NT2/D1 (cell line): ENCODE measurements at regions not wholly inside any gene's neighbourhood (a gene's known extent, or its start where the extent isn't known, plus 50 kb on each side); places are given as distances from the start of the nearest gene placed in this dataset.

Experiments used
- DNase-seq: peaks from one replicate; pipeline ENCODE4 v3.0.0-alpha.2; 2011; ENCODE audit warnings: low read depth, low spot score
- H3K27me3 ChIP-seq: 2 replicates; pipeline ENCODE4 v1.6.0; 2011; ENCODE audit warnings: mild to moderate bottlenecking; ENCODE audit not compliant: insufficient read length, insufficient read depth
- H3K36me3 ChIP-seq: 2 replicates; pipeline ENCODE4 v1.6.1; 2011; ENCODE audit warnings: mild to moderate bottlenecking, low read length, mixed read lengths; ENCODE audit not compliant: insufficient read depth, insufficient read length
- H3K4me1 ChIP-seq: 2 replicates; pipeline ENCODE4 v1.5.1; 2011; ENCODE audit not compliant: insufficient read depth, insufficient read length
- H3K4me3 ChIP-seq: 2 replicates; pipeline ENCODE4 v1.5.1; 2011; ENCODE audit warnings: low read depth; ENCODE audit not compliant: insufficient read length
- H3K9ac ChIP-seq: 2 replicates; pipeline ENCODE4 v1.6.0; 2011; ENCODE audit warnings: low read depth; ENCODE audit not compliant: insufficient read length
- H3K9me3 ChIP-seq: 2 replicates; pipeline ENCODE4 v1.5.1; 2011; ENCODE audit warnings: mild to moderate bottlenecking, low read length; ENCODE audit not compliant: insufficient read depth
- SUZ12 ChIP-seq: IDR thresholded peaks from 2 replicates; pipeline ENCODE4 v1.6.1; 2011; ENCODE audit not compliant: insufficient read length, insufficient read depth; ENCODE audit errors: extremely low read depth
- YY1 ChIP-seq: IDR thresholded peaks from 2 replicates; pipeline ENCODE4 v1.6.1; 2011; ENCODE audit not compliant: insufficient read length, insufficient read depth
- ZNF274 ChIP-seq: IDR thresholded peaks from 2 replicates; pipeline ENCODE4 v1.6.1; 2011; ENCODE audit warnings: mild to moderate bottlenecking, low read depth, low read length

GRCh38 chr7:41633690-41634089 lies 69.2 kb downstream of the INHBA start:
- Histone ChIP-seq H3K27me3 (no peaks in the 10 kb centered on the region), H3K36me3 (no peaks in the 10 kb centered on the region), H3K4me1 (no peaks in the 10 kb centered on the region), H3K9me3 (peaks cover 7% of the 10 kb centered on the region; the same call in 1 of the 2 replicates), H3K4me3 (no peak overlapping the region), H3K9ac (no peak overlapping the region)
- TF ChIP-seq ZNF274 (no peak), SUZ12 (no peak), YY1 (no peak)
- no peak for DNase-seq

- H3K9ac ChIP-seq: no peak overlapping the region
These were observed 72.1 kb downstream of the INHBA start for GRCh38 chr7:41630741-41631140.

DNA sequence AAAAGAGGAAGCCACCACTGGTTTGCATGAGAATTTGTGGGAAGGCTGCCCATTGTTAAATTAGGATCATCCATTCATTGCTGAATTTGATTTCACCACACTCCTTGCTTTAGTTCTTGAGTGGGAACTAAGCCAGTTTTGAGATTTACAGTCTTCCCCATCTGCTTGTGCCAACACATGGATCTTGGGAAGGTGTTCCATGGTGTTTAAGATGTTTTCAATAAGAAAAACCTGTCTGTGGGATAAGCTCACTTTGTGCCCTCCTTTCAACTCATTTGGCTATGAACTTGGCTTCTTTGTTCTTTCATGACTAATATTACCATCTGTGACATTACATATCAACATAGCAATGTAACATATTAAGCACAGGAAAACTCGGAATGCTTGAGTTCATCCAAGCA lies 73.2 kb downstream of the INHBA start:
- no peak overlapping the region for H3K4me3 ChIP-seq
- H3K9me3 ChIP-seq: 0 out of 2 replicates have a peak, but pooled peaks cover 7% of the 10 kb centered on the region
- no peaks in the 10 kb centered on the region for H3K36me3 ChIP-seq
- H3K9ac ChIP-seq: no peak overlapping the region
- TF ChIP-seq SUZ12 (no peak), ZNF274 (no peak), YY1 (no peak)
- no peaks in the 10 kb centered on the region for H3K4me1 ChIP-seq
- no peak for DNase-seq
- H3K27me3 ChIP-seq: no peaks in the 10 kb centered on the region

More at GRCh38 chr7:41630741-41631140, 72.1 kb downstream of the INHBA start:
- no peaks in the 10 kb centered on the region for H3K27me3 ChIP-seq
- H3K36me3 ChIP-seq: no peaks in the 10 kb centered on the region
- no peak for DNase-seq
- H3K4me1 ChIP-seq: no peaks in the 10 kb centered on the region
- 0 out of 2 replicates have a peak, but pooled peaks cover 7% of the 10 kb centered on the region for H3K9me3 ChIP-seq
- TF ChIP-seq SUZ12 (no peak), ZNF274 (no peak), YY1 (no peak)
- H3K4me3 ChIP-seq: no peak overlapping the region

DNA sequence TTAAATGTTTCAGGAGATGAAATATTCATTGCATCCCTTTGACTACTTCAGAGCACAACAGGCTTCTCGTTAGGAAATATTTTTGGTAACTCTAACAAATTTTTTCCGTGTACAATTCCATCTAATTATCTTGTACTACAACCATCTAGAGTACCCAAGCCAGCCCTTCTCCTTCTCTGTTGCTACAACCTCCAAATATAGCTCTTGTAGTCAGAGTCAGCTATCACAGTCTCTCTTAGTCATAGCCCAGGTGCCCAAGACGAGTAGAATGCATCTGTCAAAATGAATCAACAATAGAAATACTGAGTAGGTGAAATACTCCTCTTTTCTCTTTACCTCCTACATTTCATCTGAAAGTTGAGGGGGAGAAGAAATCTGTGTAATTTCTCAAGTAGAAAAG lies 74.0 kb downstream of the INHBA start:
- TF ChIP-seq ZNF274 (no peak), SUZ12 (no peak), YY1 (no peak)
- H3K9me3 ChIP-seq: 0 out of 2 replicates have a peak, but pooled peaks cover 7% of the 10 kb centered on the region
- no peak overlapping the region for H3K4me3 ChIP-seq
- DNase-seq: no peak
- H3K4me1 ChIP-seq: no peaks in the 10 kb centered on the region
- H3K27me3 ChIP-seq: no peaks in the 10 kb centered on the region
- H3K9ac ChIP-seq: no peak overlapping the region
- H3K36me3 ChIP-seq: no peaks in the 10 kb centered on the region

- no peak for TF ChIP-seq SUZ12
- TF ChIP-seq ZNF274: no peak
- no peak for TF ChIP-seq YY1
- H3K4me3 ChIP-seq: no peak overlapping the region
- H3K9ac ChIP-seq: no peak overlapping the region
- 0 out of 2 replicates have a peak, but pooled peaks cover 7% of the 10 kb centered on the region for H3K9me3 ChIP-seq
- H3K27me3 ChIP-seq: no peaks in the 10 kb centered on the region
- H3K36me3 ChIP-seq: no peaks in the 10 kb centered on the region
- DNase-seq: no peak
- no peaks in the 10 kb centered on the region for H3K4me1 ChIP-seq
These were observed 75.1 kb downstream of the INHBA start for GRCh38 chr7:41627645-41628298.

- Histone ChIP-seq H3K4me3 (no peak overlapping the region), H3K4me1 (no peaks in the 10 kb centered on the region), H3K9ac (no peak overlapping the region), H3K36me3 (no peaks in the 10 kb centered on the region), H3K27me3 (no peaks in the 10 kb centered on the region), H3K9me3 (no peaks in the 10 kb centered on the region)
- no peak for TF ChIP-seq ZNF274
- TF ChIP-seq YY1: no peak
- no peak for TF ChIP-seq SUZ12
- no peak for DNase-seq
These were observed 78.1 kb downstream of the INHBA start for GRCh38 chr7:41624818-41625217.

GRCh38 chr7:41621953-41622831 lies 80.7 kb downstream of the INHBA start:
- DNase-seq: no peak
- H3K36me3 ChIP-seq: no peaks in the 10 kb centered on the region
- no peak for TF ChIP-seq ZNF274
- no peak for TF ChIP-seq YY1
- no peak for TF ChIP-seq SUZ12

More at GRCh38 chr7:41621953-41622831, 80.7 kb downstream of the INHBA start:
- Histone ChIP-seq H3K9ac (no peak overlapping the region), H3K27me3 (no peaks in the 10 kb centered on the region), H3K4me1 (no peaks in the 10 kb centered on the region), H3K9me3 (no peaks in the 10 kb centered on the region), H3K4me3 (no peak overlapping the region)
